ENCODE measurements at regions not wholly inside any gene's neighbourhood (a gene's known extent, or its start where the extent isn't known, plus 50 kb on each side); places are given as distances from the start of the nearest gene placed in this dataset.
A peak's percentile ranks its signal among the peaks of the same experiment; 100 is the strongest.

- no peak for DNase-seq (ENCODE audit: low spot score)
Measured at GRCh38 chr9:87152256-87152655, 204.9 kb upstream of the GAS1 start.

GRCh38 chr9:87156247-87156646 lies 208.9 kb upstream of the GAS1 start:
- no peak for DNase-seq (ENCODE audit: low spot score)

- no peak for DNase-seq (ENCODE audit: low spot score)
Measured at GRCh38 chr9:87157366-87158031, 210.2 kb upstream of the GAS1 start.

- DNase-seq (ENCODE audit: low spot score): no peak
Measured at GRCh38 chr9:87158765-87159164, 211.5 kb upstream of the GAS1 start.

GRCh38 chr9:87160148-87161102 lies 213.1 kb upstream of the GAS1 start:
- DNase-seq (ENCODE audit: low spot score): no peak

GRCh38 chr9:87167161-87167560 lies 219.9 kb upstream of the GAS1 start:
- no peak for DNase-seq (ENCODE audit: low spot score)

GRCh38 chr9:87167582-87167981 lies 220.3 kb upstream of the GAS1 start:
- no peak for DNase-seq (ENCODE audit: low spot score)

- DNase-seq (ENCODE audit: low spot score): no peak
Measured at GRCh38 chr9:87178302-87178701, 231.0 kb upstream of the GAS1 start.

GRCh38 chr9:87179553-87180340 lies 232.4 kb upstream of the GAS1 start:
- no peak for DNase-seq (ENCODE audit: low spot score)

- DNase-seq (ENCODE audit: low spot score): no peak
Measured at GRCh38 chr9:87180361-87180760, 233.1 kb upstream of the GAS1 start.

GRCh38 chr9:87180841-87181240 lies 233.5 kb upstream of the GAS1 start:
- no peak for DNase-seq (ENCODE audit: low spot score)

GRCh38 chr9:87181670-87182069 lies 234.4 kb upstream of the GAS1 start:
- DNase-seq (ENCODE audit: low spot score): no peak

- peak; percentile 66 for DNase-seq (ENCODE audit: low spot score)
Measured at GRCh38 chr9:87184956-87185642, 237.8 kb upstream of the GAS1 start.

- DNase-seq (ENCODE audit: low spot score): no peak
Measured at GRCh38 chr9:87187656-87188055, 240.3 kb upstream of the GAS1 start.

- no peak for DNase-seq (ENCODE audit: low spot score)
Measured at GRCh38 chr9:87189006-87189405, 241.7 kb upstream of the GAS1 start.

- no peak for DNase-seq (ENCODE audit: low spot score)
Measured at GRCh38 chr9:87193151-87193550, 245.8 kb upstream of the GAS1 start.

- peak; percentile 71 for DNase-seq (ENCODE audit: low spot score)
Measured at GRCh38 chr9:87193925-87194868, 246.9 kb upstream of the GAS1 start.

GRCh38 chr9:87195306-87195705 lies 248.0 kb upstream of the GAS1 start:
- DNase-seq (ENCODE audit: low spot score): no peak

- no peak for DNase-seq (ENCODE audit: low spot score)
Measured at GRCh38 chr9:87197349-87198130, 250.2 kb upstream of the GAS1 start.

- no peak for DNase-seq (ENCODE audit: low spot score)
Measured at GRCh38 chr9:87198716-87199115, 251.4 kb upstream of the GAS1 start.
